PC-3 (cell line): ENCODE measurements at regions not wholly inside any gene's neighbourhood (a gene's known extent, or its start where the extent isn't known, plus 50 kb on each side); places are given as distances from the start of the nearest gene placed in this dataset.

Source experiments
- EZH2 ChIP-seq: fragments of 300-600 bp; sonication (generic); IDR thresholded peaks from one replicate; pipeline ENCODE4 v1.6.1; 2017; ENCODE audit warnings: antibody characterized with exemption, mild to moderate bottlenecking, low read length; ENCODE audit not compliant: unreplicated experiment
- EZH2phosphoT487 ChIP-seq: fragments of 300-600 bp; sonication (generic); IDR thresholded peaks from 2 replicates; pipeline ENCODE4 v1.6.1; 2018; ENCODE audit warnings: mild to moderate bottlenecking, antibody characterized with exemption, low read length, borderline replicate concordance
- TF ChIP-seq, protein P1 (sequence below): fragments of 300-600 bp; sonication (generic); conservative IDR thresholded peaks from 2 replicates; pipeline ENCODE4 v1.5.1; 2017; ENCODE audit warnings: antibody characterized with exemption, low read depth, mild to moderate bottlenecking, low read length

DNA sequence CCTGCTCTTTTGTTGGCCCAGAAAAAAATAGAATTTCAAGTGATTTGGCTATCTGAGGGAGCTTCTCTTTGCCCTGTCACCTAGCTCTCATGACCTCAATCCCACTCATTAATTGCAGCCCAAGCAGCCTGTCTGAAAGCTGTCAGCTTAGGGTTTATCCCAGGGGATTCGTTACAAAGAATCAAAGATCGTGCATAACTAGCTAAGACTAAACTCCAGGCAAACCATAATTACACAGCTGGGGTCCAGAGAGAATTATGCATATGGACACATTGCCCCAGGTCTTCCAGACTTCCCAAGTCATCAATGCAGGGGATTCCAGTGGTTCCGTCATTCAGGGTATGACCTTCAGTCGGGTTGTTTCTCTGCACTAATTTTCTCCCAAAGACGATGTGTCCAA lies 91.6 kb upstream of the CBLB start:
- TF ChIP-seq EZH2 = no peak
- TF ChIP-seq, protein P1, sequence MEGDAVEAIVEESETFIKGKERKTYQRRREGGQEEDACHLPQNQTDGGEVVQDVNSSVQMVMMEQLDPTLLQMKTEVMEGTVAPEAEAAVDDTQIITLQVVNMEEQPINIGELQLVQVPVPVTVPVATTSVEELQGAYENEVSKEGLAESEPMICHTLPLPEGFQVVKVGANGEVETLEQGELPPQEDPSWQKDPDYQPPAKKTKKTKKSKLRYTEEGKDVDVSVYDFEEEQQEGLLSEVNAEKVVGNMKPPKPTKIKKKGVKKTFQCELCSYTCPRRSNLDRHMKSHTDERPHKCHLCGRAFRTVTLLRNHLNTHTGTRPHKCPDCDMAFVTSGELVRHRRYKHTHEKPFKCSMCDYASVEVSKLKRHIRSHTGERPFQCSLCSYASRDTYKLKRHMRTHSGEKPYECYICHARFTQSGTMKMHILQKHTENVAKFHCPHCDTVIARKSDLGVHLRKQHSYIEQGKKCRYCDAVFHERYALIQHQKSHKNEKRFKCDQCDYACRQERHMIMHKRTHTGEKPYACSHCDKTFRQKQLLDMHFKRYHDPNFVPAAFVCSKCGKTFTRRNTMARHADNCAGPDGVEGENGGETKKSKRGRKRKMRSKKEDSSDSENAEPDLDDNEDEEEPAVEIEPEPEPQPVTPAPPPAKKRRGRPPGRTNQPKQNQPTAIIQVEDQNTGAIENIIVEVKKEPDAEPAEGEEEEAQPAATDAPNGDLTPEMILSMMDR = no peak
- no peak for TF ChIP-seq EZH2phosphoT487
